PC-9 (cell line): ENCODE measurements at regions not wholly inside any gene's neighbourhood (a gene's known extent, or its start where the extent isn't known, plus 50 kb on each side); places are given as distances from the start of the nearest gene placed in this dataset.

Source experiments
- BruUV-seq: library from RNA; stranded (reverse); fragments of 400-500 nt; replicated peaks from 2 replicates; lab custom pipeline; 2021; lab: Mats Ljungman, UMichigan
- CTCF ChIA-PET: fragments of 300-600 bp; sonication (Branson Sonifier 250); formaldehyde crosslinking; loops from one replicate; lab custom pipeline; 2022; ENCODE audit warnings: antibody characterized with exemption; lab: Charles Lee
- POLR2A ChIA-PET: fragments of 300-600 bp; sonication (Branson Sonifier 250); formaldehyde crosslinking; loops from one replicate; lab custom pipeline; 2022; ENCODE audit warnings: antibody characterized with exemption; ENCODE audit not compliant: unreplicated experiment; lab: Charles Lee
- DNase-seq, 2 experiments: peaks; one replicate each; pipeline versions ENCODE4 v3.0.0 to v3.0.0-alpha.2; 2015 to 2022; ENCODE audit warnings: mixed read lengths in 1 of 2
- H2AFZ ChIP-seq: fragments of 200-600 bp; sonication (generic); 2 replicates; pipeline ENCODE4 v1.8.1; 2017; ENCODE audit warnings: antibody characterized with exemption
- H3F3A ChIP-seq: fragments of 200-600 bp; sonication (generic); 2 replicates; pipeline ENCODE4 v1.8.1; 2017; ENCODE audit warnings: antibody characterized with exemption, mild to moderate bottlenecking, low read depth; ENCODE audit not compliant: insufficient read depth
- H3K27ac ChIP-seq: fragments of 200-600 bp; sonication (generic); 2 replicates; pipeline ENCODE4 v1.6.1; 2016; ENCODE audit warnings: mixed run types
- H3K27me3 ChIP-seq: fragments of 200-600 bp; sonication (generic); 2 replicates; pipeline ENCODE4 v1.6.1; 2016; ENCODE audit warnings: low read depth, mixed run types; ENCODE audit not compliant: insufficient read depth
- H3K36me3 ChIP-seq: fragments of 200-600 bp; sonication (generic); 2 replicates; pipeline ENCODE4 v1.6.1; 2016; ENCODE audit warnings: low read depth, mixed run types
- H3K4me1 ChIP-seq: fragments of 200-600 bp; sonication (generic); replicated peaks from 2 replicates; pipeline ENCODE4 v1.6.1; 2016; ENCODE audit warnings: mixed run types; ENCODE audit not compliant: insufficient read depth
- H3K4me2 ChIP-seq: fragments of 200-600 bp; sonication (generic); 2 replicates; pipeline ENCODE4 v1.6.1; 2017; ENCODE audit warnings: mixed run types
- H3K4me3 ChIP-seq: fragments of 200-600 bp; sonication (generic); 2 replicates; pipeline ENCODE4 v1.6.1; 2016; ENCODE audit warnings: mixed run types
- H3K79me2 ChIP-seq: fragments of 200-600 bp; sonication (generic); 2 replicates; pipeline ENCODE4 v1.6.1; 2017; ENCODE audit warnings: low read depth, mixed run types
- H3K9me2 ChIP-seq: fragments of 200-600 bp; sonication (generic); 2 replicates; pipeline ENCODE4 v1.8.1; 2017; ENCODE audit warnings: mild to moderate bottlenecking; ENCODE audit not compliant: insufficient read depth
- H3K9me3 ChIP-seq: fragments of 200-600 bp; sonication (generic); 2 replicates; pipeline ENCODE4 v1.8.1; 2016; ENCODE audit warnings: low read depth; ENCODE audit not compliant: insufficient read depth
- H4K20me1 ChIP-seq: fragments of 200-600 bp; sonication (generic); 2 replicates; pipeline ENCODE4 v1.8.1; 2017; ENCODE audit not compliant: insufficient read depth
- CTCF ChIP-seq: fragments of 200-600 bp; sonication (generic); conservative IDR thresholded peaks from 2 replicates; pipeline ENCODE4 v1.6.1; 2017; ENCODE audit warnings: mixed run types, antibody characterized with exemption, mild to moderate bottlenecking, moderate library complexity
- EZH2 ChIP-seq: fragments of 200-600 bp; sonication (generic); IDR thresholded peaks from 2 replicates; pipeline ENCODE4 v1.8.0; 2017; ENCODE audit warnings: antibody characterized with exemption, low read depth
- intact Hi-C: fragments of 100-400 bp; cut with micrococcal nuclease; formaldehyde crosslinking; loops from one replicate; pipeline ENCODE4 v1.10.0; 2022; ENCODE audit not compliant: unreplicated experiment

- Histone ChIP-seq H3K4me3 (no peak overlapping the region), H4K20me1 (no peaks in the 10 kb centered on the region), H3K27ac (no peak overlapping the region), H3K9me3 (peaks cover 13% of the 10 kb centered on the region), H3K36me3 (no peaks in the 10 kb centered on the region), H3K9me2 (no peaks in the 10 kb centered on the region), H2AFZ (no peak overlapping the region), H3K27me3 (no peaks in the 10 kb centered on the region), H3K79me2 (no peaks in the 10 kb centered on the region), H3K4me2 (no peak overlapping the region), H3K4me1 (peaks cover 36% of the 10 kb centered on the region), H3F3A (peaks cover 16% of the 10 kb centered on the region; the same call in 1 of the 2 replicates)
- ChIA-PET CTCF (no interaction called here), POLR2A (no interaction called here)
- intact Hi-C loops, result no loop called here
- no TSS peak for BruUV-seq
- DNase-seq, result no peak
- TF ChIP-seq CTCF, result no peak
- TF ChIP-seq EZH2, result no peak
Observed at GRCh38 chr20:1825938-1826445, 69.2 kb upstream of the SIRPA start.

GRCh38 chr20:1825507-1825906 is 69.7 kb upstream of the SIRPA start:
- Histone ChIP-seq H3K27me3 (no peaks in the 10 kb centered on the region), H3K4me2 (no peak overlapping the region), H3K4me1 (peaks cover 36% of the 10 kb centered on the region), H3K4me3 (no peak overlapping the region), H3K36me3 (no peaks in the 10 kb centered on the region), H3K79me2 (no peaks in the 10 kb centered on the region), H3K9me2 (no peaks in the 10 kb centered on the region), H4K20me1 (no peaks in the 10 kb centered on the region), H2AFZ (no peak overlapping the region), H3K27ac (no peak overlapping the region), H3K9me3 (peaks cover 13% of the 10 kb centered on the region), H3F3A (peaks cover 16% of the 10 kb centered on the region; the same call in 1 of the 2 replicates)
- no TSS peak for BruUV-seq
- intact Hi-C loops, result no loop called here
- peak in 1 of 2 experiments; percentile 53 for DNase-seq
- POLR2A ChIA-PET, result no interaction called here
- no peak for TF ChIP-seq CTCF
- TF ChIP-seq EZH2, result no peak
- CTCF ChIA-PET, result no interaction called here

DNA sequence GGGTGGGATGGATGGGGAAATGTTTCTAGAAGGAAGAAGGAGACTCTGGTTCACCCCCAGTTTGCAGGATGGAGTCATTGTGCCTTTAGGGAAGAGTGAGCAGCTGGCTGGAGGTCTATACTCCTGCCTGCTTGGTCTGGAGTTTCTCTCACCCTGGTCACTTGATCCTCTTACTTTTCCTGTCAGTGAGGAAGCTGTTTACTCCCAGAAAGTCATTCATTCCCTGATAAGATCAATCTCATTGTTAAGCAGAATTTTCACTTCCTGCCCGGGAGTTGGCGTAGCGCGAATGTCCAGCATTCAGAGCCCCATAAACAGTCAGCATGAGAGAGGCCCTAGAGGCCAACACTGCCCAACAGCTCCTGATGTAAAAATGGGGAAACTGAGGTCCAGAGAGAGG is 70.4 kb upstream of the SIRPA start:
- peak in 1 of 2 experiments; percentile 48 for DNase-seq
- CTCF ChIA-PET, result no interaction called here
- no TSS peak for BruUV-seq

More for the DNA sequence above, 70.4 kb upstream of the SIRPA start:
- no peaks in the 10 kb centered on the region for H3K79me2 ChIP-seq
- H3F3A ChIP-seq, result peaks cover 16% of the 10 kb centered on the region; the same call in 1 of the 2 replicates
- no peak for TF ChIP-seq CTCF
- no peak for TF ChIP-seq EZH2
- H4K20me1 ChIP-seq, result no peaks in the 10 kb centered on the region
- no peaks in the 10 kb centered on the region for H3K27me3 ChIP-seq
- H3K9me2 ChIP-seq, result no peaks in the 10 kb centered on the region
- no peak overlapping the region for H3K4me3 ChIP-seq
- intact Hi-C loops, result no loop called here
- H3K4me1 ChIP-seq, result peaks cover 32% of the 10 kb centered on the region
- no peak overlapping the region for H2AFZ ChIP-seq
- H3K36me3 ChIP-seq, result no peaks in the 10 kb centered on the region
- POLR2A ChIA-PET, result no interaction called here
- no peak overlapping the region for H3K4me2 ChIP-seq
- no peak overlapping the region for H3K27ac ChIP-seq
- H3K9me3 ChIP-seq, result peaks cover 13% of the 10 kb centered on the region
